ENCODE measurements at regions not wholly inside any gene's neighbourhood (a gene's known extent, or its start where the extent isn't known, plus 50 kb on each side); places are given as distances from the start of the nearest gene placed in this dataset.

DNA sequence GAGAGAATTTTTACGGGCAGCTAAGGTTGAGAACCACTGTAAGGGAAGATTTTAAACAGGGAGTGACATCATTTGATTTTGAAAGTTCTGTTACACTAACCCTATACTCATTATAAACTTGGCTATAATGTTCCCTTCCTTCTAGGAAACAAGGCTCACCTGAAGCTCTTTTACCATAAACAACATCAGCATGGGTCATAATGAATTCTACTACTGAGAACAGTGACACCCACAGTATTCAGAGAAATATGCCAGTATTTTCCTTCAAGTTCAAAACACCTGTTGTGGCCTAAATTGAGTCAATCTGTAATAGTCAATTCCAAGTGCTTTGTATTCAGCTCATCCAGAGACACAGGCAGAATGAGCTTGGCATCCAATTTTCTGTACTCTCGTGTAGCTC, 175.3 kb upstream of the STT3B start:
- no peak for DNase-seq

DNA sequence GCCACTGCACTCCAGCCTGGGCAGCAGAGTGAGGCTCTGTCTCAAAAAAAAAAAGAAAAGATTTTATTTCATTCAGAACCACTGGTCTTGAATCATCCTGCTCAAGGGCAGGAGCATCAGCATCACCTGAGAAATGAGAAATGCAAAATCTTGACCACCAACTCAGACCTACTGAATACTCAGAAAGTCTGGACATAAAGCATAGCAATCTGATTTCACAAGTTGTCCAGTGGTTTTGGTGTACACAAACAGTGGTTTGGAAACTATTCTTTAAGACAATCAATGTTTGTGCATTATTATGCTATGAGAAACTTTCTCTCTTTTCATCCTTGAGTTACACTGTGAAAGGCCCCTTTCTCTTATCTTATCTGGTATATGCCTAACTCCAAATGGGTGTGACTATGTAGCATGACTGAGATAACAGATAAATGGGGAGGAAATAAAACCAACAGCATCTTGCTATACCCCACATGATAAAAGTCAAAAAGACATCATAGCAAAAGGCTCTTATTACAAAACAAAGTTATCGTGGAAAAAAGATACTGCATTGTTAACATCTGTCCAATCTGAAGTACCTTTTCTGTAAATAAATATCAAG, 174.2 kb upstream of the STT3B start:
- DNase-seq = no peak

DNA sequence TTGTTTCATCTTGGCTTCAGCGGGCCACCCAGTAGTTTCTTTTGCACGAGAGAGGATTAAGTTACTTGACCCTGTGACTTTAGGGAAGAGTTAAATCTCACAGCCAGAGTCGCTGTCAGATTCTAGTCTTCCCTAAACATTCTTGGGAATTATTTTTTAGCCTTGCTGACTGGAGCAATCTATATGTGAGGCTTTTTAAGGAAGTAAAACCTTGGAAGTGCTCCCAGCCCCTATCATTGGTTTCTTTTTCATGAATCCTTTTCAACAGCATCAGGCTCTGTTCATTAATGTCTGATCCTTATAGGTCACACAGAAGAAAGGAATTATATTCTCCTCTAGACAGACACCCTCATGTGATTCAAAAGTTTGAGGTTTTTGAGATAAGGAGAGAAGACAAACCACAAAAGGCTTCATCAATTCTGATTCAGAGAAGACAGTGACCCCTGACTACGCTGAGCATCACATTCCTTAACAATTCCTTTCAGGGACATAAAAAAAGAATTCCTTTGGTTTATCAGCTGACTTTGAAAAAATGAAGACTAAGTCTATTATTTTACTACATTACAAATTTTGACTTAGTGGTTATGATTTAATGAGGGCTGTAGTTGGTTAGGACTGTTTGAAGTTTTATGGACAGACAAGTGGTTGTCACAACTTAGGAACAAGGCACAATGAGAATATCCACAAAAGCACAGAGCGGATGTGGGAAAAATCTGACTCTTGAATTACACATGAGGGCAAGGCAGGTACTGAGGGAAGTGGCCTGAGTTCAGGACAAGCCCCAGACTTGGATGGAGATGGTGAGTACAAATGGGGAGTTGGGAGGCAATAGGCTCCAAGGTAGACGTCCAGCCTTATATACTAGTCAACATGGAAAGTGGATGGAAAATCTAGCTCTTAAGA, 171.1 kb upstream of the STT3B start:
- DNase-seq = no peak

DNA sequence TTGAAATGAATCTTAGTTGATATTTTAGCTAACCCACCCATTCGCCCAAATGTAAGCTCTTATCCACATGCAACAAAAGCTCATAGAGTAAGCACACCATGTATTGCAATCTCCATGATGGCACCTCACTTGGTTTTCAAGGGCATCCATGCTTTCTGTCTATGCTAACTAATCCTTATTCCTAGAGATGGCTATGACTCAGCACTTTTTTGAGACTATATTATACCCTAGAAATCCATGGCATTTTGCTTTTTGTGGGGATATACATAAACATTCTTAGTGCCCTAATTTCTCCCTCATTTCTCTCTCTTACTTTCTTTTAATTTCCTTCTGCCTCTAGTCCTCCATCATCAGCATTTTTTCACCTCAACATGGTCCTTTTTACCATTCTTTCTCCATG, 168.5 kb upstream of the STT3B start:
- DNase-seq = no peak

DNA sequence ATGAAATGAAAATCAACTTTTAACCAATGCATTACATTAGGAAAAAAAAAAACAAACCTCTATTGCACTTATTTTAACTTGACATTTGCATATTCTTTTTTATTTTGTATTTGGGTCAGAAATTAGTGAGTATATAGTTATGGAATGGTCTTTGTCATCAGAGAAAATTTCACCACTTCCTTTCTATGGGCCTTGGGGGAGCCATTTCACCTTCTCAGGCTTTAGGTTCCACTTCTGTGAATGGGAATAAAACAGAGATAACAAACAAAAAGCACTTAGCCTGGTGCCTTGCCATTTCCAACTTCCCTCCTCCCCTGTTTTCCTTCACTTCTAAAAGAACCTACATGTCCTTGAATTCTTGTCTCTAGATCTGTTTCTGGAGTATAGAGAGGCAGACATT, 168.0 kb upstream of the STT3B start:
- DNase-seq = no peak

DNA sequence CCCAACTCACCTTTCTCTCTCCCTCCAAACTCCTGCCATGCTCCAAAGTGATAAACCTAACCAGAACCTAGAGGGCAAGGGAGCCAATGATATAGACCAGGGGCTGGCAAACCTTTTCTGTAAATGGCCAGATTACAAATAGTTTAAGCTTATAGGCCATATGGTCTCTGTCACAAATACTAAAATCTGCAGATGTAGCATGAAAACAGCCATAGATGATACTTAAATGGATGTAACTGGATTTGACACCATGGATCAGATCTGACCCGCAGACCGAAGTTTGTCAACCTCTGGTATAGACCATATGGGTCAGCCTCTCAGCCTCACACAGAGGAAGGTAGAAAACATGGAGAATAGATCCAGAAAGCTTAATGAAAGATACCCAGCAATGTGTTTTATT, 165.2 kb upstream of the STT3B start:
- DNase-seq = no peak

DNA sequence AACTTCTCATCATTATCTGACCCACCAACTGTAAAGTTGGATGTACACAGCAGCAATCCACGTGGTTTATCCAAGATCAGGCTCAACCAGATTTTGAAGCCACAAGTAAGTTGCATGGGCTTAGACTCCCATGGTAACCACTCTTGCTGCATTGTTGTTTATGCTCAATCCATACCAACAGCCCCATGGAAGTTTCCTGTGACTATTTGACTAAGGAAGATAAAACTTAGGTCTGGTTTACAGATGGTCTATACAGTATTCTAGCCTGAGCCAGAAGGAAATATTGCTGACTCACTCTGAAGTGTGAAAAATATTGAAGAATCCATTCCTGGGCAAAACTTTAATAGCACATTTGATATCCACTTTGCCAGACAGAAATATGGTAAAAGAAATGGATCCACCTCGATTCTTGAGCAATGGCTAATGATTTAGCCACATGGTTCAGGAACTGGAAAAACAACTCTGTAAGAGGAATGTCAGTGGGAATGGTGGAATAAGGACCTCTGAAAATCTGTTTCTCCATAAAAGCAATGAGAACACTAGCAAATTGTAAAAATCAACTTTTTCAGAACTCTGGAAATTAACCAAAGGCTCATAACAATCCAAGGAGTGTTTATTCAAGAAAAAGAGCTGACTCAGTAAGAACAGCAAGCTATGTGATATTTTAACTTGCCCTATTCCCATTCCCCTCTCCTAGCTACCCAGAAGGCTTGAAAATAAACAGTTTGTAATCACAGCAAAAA, 162.9 kb upstream of the STT3B start:
- DNase-seq = no peak

DNA sequence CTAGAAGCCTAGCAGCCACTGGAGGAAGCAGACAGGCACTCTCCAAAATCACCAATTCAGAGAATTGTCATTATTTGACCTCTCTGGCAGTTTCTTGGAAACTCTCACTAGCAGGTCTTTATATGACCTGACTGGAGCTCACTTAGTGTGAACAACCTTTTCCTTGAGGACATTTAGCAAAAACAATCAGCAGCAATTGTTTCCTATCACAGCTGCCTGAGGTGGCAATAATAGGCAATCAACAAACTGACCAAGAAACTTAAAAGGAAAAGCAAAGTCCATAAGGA, 162.4 kb upstream of the STT3B start:
- no peak for DNase-seq

DNA sequence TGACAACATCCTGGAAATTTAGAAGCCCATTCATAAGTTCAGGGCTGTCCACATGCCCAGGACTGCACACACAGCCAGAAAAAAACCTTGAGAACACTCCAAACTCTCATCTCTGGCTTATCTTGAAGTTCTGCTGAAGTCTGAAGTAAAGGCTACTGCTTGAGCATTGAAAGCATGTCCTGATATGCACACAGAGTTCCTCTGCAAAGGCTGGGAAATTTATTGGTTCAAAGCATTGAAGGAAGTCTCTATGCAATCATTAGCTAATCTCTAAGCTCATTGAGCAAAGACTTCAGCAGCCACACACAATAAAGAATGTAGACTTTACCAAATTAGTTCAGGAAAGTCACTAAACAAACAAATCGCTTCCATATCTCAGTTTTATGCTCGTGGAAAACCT, 162.0 kb upstream of the STT3B start:
- DNase-seq = no peak

DNA sequence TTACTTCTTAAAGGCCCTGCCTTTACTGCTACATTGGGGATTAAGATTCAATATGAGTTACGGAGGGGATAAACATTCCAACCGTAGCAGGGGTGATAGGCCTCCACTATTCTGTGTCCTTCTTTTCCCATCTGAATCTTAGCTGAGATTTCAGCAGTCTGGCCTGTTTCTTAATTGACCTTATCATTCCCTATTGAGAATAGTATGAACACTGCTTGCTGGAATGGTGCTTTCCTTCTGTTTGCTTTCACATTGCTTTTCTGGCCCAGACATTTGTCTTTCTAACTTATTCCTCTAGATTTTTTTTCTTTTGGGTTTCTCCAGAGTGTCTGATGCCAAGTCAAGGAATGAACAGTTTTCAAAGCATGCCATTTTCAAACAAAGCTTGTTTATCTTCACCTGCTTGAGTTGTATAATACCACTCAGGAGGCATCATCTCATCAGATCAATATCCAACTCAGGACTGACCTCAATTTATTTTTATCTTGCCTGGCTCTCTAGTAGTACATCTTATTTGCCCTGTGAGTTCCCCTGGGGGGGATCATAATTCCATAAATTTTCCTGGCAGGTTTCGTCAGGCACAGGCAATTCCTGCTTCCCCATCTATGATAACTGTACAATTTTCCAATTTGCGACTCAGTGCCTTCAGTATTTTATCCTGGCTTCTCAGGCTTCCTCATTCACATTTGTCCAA, 161.1 kb upstream of the STT3B start:
- no peak for DNase-seq

DNA sequence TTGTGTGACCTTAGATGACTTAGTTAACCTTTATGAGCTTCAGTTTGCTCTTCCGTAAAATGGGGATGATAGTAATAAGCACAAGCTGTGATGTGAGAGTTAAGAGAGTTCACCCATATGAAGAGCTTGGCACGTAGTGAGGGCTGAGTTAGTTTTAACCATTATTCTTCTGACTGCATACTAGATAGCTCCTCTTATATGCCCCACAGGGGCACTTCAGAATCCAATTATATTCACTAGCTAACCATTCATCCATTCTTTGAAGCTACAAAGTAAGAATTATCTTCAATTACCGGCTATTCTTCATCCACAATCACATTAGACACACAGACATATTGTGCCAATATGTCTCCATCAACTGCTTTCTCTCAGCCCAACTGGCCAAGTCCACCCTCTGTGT, 159.0 kb upstream of the STT3B start:
- no peak for DNase-seq

DNA sequence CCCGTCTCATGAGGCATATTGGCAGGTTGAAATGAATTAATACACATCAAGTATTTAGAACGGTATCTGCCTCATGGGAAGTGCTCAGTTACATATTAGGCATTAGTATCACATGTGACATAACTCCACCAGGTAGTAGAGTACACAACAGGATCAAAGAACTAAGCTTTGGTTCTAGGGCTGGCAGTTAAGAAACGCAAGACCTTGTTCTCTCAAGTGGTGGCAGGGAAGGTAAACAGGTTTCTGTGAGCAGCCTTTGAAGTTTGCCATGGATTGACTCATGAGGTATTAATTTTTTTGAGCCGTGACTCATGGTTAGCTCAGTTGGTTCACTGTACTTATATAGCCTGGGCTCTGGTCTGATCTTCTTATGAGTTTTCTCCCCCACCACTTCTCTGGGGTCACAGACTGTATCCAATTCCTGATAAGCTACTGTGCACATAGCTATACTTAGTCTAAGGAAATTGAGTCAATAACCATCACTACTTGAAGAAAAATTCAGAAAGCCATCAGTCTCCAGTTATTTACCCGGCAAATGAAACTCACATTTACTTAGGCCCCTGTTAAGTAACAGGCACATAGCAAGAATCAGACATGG, 155.6 kb upstream of the STT3B start:
- no peak for DNase-seq

DNA sequence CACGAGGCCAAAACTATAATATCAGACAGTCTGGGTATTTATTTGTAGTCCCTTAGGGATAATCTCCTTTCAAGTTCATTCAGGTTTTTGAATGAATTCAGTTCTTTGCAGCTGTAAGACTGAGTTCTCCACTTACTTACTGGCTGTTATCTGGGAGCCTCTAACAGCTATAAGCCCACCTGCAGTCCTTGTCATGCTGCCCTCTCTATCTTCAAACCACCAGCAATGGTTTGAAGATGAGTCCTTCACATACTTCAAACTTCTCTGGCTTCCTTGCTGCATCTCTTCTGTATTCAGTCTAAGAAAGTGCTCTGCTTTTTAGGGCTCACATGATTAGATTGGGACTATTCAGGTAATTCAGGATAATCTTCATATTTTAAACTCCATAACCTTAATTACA, 154.5 kb upstream of the STT3B start:
- DNase-seq = no peak

DNA sequence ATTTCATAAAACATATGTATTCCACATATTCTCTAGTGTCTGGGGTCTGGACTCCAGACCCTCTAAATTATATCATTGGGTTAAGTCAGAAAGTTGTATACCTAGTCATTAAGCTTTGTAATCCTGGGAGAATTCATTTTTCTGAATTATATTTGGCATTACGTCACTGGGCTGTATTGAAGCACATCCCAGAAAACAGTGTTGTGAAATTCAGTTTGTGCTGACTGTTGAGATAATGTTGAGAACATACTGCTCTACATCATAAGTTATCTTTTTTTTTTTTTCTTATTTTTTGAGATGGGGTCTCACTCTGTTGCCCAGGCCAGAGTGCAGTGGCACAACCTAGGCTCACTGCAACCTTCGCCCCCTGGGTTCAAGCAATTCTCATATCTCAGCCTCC, 153.1 kb upstream of the STT3B start:
- DNase-seq = no peak

DNA sequence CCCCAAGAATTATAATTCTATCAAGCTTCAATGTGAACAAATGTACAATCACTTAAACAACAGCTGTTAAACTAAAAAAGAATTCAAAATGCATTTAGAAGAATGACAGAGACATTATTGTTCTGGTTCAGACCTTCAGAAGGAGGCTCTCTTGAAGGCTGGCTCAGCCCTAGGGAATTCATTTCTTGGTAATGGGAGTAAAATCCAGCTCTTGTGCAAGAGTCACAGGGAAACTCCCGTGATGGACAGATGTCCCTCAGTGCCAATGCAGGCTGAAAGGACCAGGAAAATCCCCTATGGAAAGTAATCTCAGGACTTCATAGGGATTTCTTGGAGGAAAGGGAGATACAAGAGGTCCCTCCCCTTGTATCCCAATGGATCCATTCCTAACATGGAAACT, 149.9 kb upstream of the STT3B start:
- no peak for DNase-seq

DNA sequence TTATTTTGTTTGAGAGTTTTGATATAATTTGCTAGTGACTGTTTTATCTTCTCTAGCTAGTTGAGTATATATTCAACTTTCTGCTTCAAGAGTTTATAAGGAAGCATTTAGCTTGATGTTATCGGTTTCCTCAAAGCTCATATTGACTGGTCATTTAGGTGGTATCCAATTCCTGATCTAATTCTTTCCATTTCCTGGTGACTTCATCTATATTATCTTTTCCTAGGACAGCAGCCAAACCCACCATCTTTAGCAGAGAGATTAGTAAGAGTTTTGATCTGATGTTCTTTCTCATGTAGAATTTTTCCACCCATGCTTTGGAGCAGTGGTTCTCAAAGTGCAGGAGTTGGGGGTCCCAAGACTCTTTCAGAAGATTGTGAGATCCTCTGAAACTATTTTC, 148.6 kb upstream of the STT3B start:
- DNase-seq = no peak

DNA sequence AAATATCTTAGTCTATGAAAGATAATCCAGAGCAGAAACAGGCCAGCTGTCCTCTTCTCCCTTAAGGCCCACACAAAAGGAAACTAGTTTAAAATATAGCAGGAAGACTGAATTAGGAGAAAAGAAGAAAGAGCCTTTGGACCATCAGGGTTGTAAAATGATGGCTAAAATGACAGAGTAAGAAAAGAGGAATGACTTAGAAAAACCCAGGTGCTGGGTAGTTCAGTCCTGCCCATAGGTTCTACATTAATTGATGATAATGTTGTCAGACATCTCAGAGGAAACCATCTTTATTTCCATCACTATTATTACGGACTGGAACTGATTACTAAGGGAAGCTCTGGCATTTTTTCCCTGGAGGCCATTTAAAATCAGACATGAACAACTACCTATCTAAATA, 142.8 kb upstream of the STT3B start:
- no peak for DNase-seq

DNA sequence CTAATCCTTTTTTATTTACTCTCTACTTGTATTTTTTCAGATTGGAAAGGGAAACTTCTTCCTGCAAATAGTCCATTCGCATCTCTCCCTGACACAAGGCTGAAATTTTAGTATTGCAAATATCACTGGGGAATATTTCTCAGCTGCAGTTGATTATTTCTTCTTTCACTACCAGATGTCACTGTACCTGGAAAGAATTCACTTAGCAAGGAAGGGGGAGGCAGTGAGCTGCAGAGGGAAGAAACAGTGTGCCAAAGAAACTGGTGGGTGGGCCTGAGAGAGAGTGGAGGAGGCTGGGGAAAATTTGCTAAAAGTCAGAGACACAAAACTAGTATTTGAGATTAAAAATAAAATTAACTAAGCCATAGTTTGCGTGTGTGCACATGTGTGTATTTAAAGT, 142.3 kb upstream of the STT3B start:
- DNase-seq = no peak

DNA sequence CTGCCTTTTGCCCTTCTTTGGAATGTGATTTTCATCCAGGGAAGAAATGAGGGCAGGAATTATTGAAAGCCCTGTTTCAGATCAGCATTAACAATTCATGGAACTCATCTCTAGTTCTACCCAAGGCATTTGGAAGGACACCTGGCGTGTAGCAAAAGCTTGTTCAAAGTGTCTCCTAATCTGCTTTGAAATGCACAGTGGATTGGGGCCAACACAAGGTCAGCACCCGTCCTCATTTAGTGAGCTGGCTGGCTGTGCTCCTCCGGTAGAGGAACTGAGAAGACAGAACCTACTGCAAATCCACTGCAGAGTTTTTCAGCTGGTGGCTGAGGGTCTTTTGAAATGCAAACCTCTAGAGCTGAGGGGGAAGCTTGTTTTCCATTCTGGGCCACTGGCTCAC, 141.6 kb upstream of the STT3B start:
- no peak for DNase-seq

DNA sequence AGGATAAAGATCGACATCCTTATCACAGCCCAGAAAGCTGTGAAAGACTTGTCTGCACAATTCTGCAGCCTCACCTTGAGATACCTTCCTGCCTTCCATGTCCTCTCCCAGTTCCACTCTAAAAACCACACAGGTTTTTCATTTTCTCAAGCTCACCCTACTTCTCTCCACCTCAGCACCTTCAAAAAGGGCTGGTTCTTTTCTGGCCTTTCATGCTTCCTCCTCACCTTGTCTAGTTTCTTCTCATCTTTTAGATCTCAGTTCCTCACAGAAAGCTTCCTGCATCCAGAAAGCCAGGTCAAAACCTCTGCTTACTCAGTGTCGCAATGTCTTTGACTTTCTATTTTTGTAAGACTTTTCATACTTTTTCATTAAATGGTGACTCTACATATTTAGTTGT, 140.2 kb upstream of the STT3B start:
- no peak for DNase-seq

DNA sequence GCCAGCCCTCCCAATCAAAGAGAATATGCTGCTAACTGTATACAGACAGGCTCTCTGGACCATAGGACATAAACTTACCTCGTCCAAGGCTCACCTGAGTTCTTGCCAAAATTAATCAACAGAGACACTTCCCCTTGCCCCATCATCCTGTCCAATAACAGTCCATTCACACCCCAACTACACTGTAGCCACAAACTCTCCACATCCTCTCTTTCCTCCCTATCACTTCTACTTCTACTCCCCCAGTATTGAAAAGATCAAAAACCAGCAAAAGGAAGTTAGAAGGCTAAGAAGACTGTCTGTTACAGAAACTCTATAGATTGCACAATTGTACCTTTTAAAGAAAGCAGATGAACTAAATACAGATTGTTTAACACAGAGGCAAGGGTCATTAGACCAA, 133.5 kb upstream of the STT3B start:
- no peak for DNase-seq

DNA sequence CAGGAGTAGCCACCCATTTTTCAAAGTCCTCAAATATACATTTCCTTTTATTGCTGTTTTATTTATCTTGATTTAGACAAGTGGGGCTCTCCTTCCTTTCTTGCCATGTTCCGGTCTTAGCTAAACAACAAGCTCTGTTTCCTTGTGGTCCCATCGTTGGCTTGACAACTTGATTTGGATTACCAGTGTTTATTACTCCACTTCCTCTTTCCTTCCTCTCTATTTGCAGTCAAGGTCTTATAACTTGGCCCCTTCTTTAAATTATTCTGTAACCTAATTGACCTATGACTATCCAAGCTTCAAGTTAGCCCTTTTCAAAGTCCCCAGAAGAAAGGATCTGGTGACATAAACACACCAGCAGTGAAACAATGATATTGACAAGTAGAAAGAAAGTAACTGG, 130.6 kb upstream of the STT3B start:
- DNase-seq = no peak

DNA sequence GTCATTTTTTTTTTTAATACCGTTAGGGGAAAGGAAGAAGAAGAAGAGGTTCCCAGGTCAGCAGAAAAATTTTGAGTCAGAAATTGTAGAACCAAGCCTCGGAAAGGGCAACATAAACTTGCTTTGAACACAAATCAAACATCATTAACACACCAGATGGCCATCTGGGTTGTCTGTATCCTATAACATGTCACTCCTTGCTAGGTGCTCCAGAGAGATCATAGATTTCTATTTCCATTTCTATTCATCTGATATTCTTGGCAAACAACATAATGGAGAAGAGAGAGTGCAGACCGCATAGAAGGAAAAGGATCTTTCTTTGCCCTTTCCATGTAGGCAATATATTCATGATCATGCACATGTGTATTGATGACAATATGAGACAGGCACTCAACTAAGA, 129.5 kb upstream of the STT3B start:
- DNase-seq = no peak
